Neural crest cell (in vitro differentiated cells): ENCODE measurements at regions not wholly inside any gene's neighbourhood (a gene's known extent, or its start where the extent isn't known, plus 50 kb on each side); places are given as distances from the start of the nearest gene placed in this dataset.

ENCODE experiments used
- DNase-seq: peaks from one replicate; pipeline ENCODE4 v3.0.0; 2021; ENCODE audit warnings: low read depth, mixed read lengths, low spot score
- H3K27ac Mint-ChIP-seq: one replicate; pipeline ENCODE4 v1.8.0; 2021; ENCODE audit warnings: mild to moderate bottlenecking, mixed read lengths; ENCODE audit not compliant: unreplicated experiment
- H3K27me3 Mint-ChIP-seq: 2 replicates; pipeline ENCODE4 v1.8.0; 2021; ENCODE audit warnings: low read depth, mild to moderate bottlenecking, mixed read lengths
- H3K36me3 Mint-ChIP-seq: 2 replicates; pipeline ENCODE4 v1.8.0; 2021; ENCODE audit warnings: low read depth, mild to moderate bottlenecking, mixed read lengths
- H3K4me1 Mint-ChIP-seq: 2 replicates; pipeline ENCODE4 v1.8.0; 2021; ENCODE audit warnings: mixed read lengths
- H3K4me3 Mint-ChIP-seq: one replicate; pipeline ENCODE4 v1.8.0; 2021; ENCODE audit warnings: mild to moderate bottlenecking, mixed read lengths
- H3K9me3 Mint-ChIP-seq: 2 replicates; pipeline ENCODE4 v1.8.0; 2021; ENCODE audit warnings: mixed read lengths
- TF ChIP-seq, protein P1 (sequence below): fragments of 200-600 bp; sonication (generic); conservative IDR thresholded peaks from 2 replicates; pipeline ENCODE4 v1.5.0; 2021; ENCODE audit warnings: antibody characterized with exemption, mild to moderate bottlenecking

DNA sequence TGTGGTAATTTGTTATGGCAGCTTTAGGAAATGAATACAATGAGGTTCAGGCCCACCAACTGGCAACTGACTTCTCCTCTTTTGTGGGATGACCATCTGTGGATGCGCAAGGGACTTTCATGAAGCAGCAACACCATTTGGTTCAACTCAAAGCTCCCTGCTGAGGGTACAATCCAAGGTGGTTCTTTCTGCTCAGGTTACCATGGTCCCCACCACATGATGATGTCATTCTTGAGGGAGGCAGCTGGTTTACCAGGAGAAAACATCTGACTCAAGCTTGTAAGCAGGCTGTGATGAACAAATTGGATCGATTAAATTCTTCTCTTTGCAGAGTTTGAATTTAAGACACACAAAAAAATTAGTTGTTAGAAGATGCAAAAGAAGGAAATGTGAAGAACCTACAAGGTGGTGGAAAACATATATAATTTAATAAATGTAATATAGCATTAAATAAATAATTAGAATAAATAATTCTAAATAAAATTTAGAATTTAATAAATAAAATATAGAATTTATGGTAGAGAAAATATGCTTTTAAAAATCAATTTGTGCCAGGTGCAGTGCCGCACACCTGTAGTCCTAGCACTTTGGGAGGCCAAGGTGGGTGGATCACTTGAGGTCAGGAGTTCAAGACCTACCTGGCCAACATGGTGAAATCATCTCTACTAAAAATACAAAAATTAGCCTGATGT is 67.6 kb upstream of the ANKFN1 start:
- no peaks in the 10 kb centered on the region for H3K36me3 Mint-ChIP-seq
- no peak for DNase-seq
- H3K27ac Mint-ChIP-seq = no peak overlapping the region
- TF ChIP-seq, protein P1, sequence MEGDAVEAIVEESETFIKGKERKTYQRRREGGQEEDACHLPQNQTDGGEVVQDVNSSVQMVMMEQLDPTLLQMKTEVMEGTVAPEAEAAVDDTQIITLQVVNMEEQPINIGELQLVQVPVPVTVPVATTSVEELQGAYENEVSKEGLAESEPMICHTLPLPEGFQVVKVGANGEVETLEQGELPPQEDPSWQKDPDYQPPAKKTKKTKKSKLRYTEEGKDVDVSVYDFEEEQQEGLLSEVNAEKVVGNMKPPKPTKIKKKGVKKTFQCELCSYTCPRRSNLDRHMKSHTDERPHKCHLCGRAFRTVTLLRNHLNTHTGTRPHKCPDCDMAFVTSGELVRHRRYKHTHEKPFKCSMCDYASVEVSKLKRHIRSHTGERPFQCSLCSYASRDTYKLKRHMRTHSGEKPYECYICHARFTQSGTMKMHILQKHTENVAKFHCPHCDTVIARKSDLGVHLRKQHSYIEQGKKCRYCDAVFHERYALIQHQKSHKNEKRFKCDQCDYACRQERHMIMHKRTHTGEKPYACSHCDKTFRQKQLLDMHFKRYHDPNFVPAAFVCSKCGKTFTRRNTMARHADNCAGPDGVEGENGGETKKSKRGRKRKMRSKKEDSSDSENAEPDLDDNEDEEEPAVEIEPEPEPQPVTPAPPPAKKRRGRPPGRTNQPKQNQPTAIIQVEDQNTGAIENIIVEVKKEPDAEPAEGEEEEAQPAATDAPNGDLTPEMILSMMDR = no peak
- H3K9me3 Mint-ChIP-seq = no peaks in the 10 kb centered on the region
- no peaks in the 10 kb centered on the region for H3K4me1 Mint-ChIP-seq
- H3K27me3 Mint-ChIP-seq = no peaks in the 10 kb centered on the region
- no peak overlapping the region for H3K4me3 Mint-ChIP-seq

GRCh38 chr17:56087199-56087598 is 66.1 kb upstream of the ANKFN1 start:
- Mint-ChIP-seq H3K9me3 (no peaks in the 10 kb centered on the region), H3K27me3 (no peaks in the 10 kb centered on the region), H3K27ac (no peak overlapping the region), H3K4me1 (no peaks in the 10 kb centered on the region), H3K4me3 (no peak overlapping the region), H3K36me3 (no peaks in the 10 kb centered on the region)
- DNase-seq = no peak
- TF ChIP-seq, protein P1 = no peak

GRCh38 chr17:56096026-56096810 is 57.1 kb upstream of the ANKFN1 start:
- Mint-ChIP-seq H3K4me1 (no peaks in the 10 kb centered on the region), H3K27ac (no peak overlapping the region), H3K36me3 (no peaks in the 10 kb centered on the region), H3K27me3 (peaks cover 14% of the 10 kb centered on the region), H3K4me3 (no peak overlapping the region), H3K9me3 (peaks cover 2% of the 10 kb centered on the region)
- TF ChIP-seq, protein P1 = no peak
- DNase-seq = no peak

DNA sequence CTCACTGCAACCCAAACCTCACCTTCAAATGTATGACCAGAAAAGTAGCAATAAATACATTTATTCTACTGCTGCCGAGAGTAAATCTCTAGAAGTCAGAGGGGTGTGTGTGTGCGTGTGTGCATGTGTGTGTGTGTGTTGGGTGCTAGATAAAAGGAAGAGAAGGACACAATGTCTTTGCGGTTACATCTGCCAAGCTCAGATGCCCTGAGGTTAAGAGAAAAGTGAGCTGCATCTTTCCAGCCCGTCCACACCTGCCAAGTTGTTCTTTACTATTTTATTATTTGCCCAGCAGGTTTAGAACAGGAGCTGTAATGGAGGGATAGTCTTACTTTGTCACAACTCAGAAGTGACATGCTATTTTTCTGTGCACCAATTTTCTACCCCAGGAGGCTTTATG is 54.5 kb upstream of the ANKFN1 start:
- no peak for DNase-seq
- no peak overlapping the region for H3K4me3 Mint-ChIP-seq
- no peaks in the 10 kb centered on the region for H3K36me3 Mint-ChIP-seq
- no peaks in the 10 kb centered on the region for H3K4me1 Mint-ChIP-seq
- peaks cover 14% of the 10 kb centered on the region for H3K27me3 Mint-ChIP-seq
- TF ChIP-seq, protein P1 = no peak
- no peak overlapping the region for H3K27ac Mint-ChIP-seq
- H3K9me3 Mint-ChIP-seq = peaks cover 2% of the 10 kb centered on the region

DNA sequence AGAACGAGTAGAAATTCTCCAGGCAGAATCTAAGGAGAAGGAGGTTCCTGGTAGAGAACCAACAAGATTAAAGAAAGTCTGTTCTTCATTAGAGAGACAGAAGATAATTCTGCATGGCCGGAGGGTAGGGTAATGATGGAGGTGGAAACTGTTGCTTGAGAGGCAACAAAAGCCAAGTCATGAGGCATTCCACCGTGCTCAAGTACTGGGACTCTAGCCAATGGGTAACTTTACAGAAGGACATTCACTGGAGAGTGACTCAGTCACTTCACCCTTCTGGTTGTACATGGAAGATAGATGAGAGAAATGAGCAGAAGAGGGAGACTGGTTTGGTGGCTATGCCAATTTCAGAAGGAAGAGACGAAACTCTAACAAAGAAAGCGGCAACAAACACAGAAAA is 53.6 kb upstream of the ANKFN1 start:
- peaks cover 15% of the 10 kb centered on the region for H3K27me3 Mint-ChIP-seq
- TF ChIP-seq, protein P1 = no peak
- no peaks in the 10 kb centered on the region for H3K4me1 Mint-ChIP-seq
- H3K36me3 Mint-ChIP-seq = no peaks in the 10 kb centered on the region
- H3K27ac Mint-ChIP-seq = no peak overlapping the region
- H3K4me3 Mint-ChIP-seq = no peak overlapping the region
- DNase-seq = no peak
- H3K9me3 Mint-ChIP-seq = peaks cover 2% of the 10 kb centered on the region
